ENCODE measurements at regions not wholly inside any gene's neighbourhood (a gene's known extent, or its start where the extent isn't known, plus 50 kb on each side); places are given as distances from the start of the nearest gene placed in this dataset.

DNA sequence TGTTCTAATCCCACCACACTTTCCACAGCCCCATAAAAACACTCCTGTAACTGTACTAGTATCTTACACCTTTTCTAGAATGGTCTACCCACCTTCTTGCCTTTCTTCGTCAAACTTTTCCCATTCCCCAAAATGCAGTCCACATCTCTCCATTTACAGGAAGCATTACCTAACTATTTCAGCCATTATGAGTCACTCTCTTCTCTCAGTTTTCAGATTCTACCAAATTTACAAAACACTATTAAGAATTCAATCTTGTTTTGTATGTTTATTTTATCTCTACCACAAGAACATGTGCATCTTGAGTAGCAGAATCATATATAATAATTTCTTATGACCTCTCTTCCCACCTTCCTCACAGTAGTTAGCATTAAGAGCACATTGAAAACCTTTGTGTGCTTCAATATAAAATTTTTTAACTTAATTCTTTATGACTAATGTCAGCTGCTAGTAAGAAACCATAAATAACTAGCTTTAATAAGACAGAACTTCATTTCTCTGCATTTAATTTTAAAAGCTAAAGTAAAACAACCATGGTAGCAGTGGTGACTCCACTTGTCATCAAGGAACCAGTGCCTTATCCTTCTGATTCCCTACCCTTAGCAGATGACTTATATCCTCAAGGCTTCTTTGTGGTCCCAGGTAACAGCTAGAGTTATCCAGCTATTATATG, 56.6 kb upstream of the MAP2 start:
- no peak for TF ChIP-seq FOXK2 (IDR thresholded peaks at IDR 0.05)
- TF ChIP-seq FOXA1 (IDR thresholded peaks at IDR 0.05): no peak
- no peak for TF ChIP-seq FOXM1 (IDR thresholded peaks at IDR 0.05; ENCODE audit: borderline replicate concordance)
- TF ChIP-seq HDGF (IDR thresholded peaks at IDR 0.05; ENCODE audit: borderline replicate concordance): no peak
- TF ChIP-seq SP1 (IDR thresholded peaks at IDR 0.05): no peak
- no peak for TF ChIP-seq SUZ12 (IDR thresholded peaks at IDR 0.05)
